ENCODE measurements at regions not wholly inside any gene's neighbourhood (a gene's known extent, or its start where the extent isn't known, plus 50 kb on each side); places are given as distances from the start of the nearest gene placed in this dataset.

DNA sequence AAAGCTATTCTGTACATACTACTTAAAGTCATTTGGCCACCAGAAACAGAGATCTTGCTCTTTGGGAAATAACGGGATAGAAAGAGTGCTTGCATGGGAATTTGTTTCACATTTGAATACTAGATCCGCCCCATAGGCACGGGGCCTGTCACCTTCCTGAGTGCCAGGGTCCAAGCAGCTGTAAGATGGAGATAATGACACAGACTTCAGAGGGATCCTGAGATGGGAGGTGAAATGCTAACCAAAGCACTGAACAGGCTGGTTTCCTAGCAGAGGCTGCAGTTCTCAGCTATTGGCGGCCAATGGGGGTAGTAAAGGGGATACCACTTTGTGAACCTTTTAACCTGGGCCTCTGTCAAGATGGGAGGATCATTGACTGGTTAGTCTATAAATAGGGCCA is 225.4 kb downstream of the IRF8 start:
- no peak for DNase-seq

GRCh38 chr16:86126891-86127290 is 227.9 kb downstream of the IRF8 start:
- DNase-seq = no peak

- DNase-seq = no peak
These were observed 228.4 kb downstream of the IRF8 start for GRCh38 chr16:86127366-86127765.

- no peak for DNase-seq
These were observed 229.3 kb downstream of the IRF8 start for GRCh38 chr16:86128246-86128645.

DNA sequence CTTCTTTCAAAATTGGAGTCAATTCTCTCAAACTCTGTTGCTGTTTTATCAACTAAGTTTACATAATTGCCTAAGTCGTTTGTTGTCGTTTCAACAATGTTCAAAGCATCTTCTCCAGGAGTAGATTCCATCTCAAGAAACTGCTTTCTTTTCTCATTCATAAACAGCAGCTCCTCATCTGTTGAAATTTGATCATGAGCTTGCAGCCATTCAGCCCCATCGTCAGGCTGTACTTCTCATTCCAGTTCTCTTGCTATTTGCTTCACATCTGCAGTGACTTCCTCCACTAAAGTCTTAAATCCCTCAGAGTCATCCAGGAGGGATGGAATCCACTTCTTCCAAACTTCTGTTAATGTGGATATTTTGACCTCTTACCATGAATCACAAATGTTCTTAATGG is 230.6 kb downstream of the IRF8 start:
- DNase-seq = no peak

DNA sequence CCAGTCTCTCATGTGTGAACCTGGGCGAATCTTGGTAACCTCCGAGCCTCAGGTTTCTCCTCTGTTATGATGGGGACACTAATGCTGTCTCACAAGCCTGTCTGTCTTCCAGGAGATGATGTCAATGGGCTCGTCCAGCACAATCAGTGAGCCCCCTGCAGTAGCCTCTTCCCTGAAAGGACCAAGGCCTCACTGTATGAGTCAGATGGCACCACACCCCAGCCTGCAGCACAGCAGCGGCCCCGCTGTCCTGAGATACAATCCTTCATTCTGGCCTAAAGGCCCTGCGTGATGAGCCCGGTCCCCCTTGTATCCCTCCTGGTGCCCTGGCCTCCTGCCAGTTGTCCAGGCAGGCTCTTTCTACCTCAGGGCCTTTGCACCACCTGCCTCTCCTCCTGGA is 234.4 kb downstream of the IRF8 start:
- no peak for DNase-seq

GRCh38 chr16:86133847-86134375 is 234.9 kb downstream of the IRF8 start:
- no peak for DNase-seq

DNA sequence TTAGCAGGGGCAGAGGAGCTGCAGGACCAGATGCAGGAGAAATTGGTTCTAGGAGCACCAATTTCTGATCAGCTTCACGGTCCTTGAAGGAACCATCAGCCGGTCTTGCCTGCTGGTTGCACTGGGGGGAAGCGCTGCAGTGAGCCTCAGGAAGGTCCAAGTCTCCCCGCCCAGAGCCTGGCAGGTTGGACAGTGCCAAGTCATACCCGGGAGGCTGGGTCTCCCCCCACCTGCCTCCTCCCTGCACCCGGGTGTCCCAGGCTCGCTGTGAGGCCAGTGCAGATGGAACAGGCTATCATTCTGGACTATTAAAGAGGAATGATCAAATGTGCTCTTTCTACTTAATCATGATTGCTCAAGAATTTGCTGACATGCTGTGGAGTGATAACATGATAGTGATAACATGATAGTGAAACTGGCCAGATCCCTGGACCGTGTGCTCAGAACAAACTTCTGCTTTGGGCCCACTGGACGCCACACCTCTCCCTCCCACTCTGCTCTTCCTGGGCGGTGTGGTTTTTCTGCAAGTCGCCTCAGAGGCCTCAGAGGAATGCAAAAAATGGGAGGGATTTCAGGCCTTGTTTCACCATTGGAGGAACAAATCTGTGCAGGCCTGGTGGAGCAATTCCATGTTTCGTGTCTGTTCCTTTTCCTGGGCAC is 236.0 kb downstream of the IRF8 start:
- no peak for DNase-seq

GRCh38 chr16:86137359-86137758 is 238.4 kb downstream of the IRF8 start:
- DNase-seq = no peak

- DNase-seq = no peak
These were observed 239.4 kb downstream of the IRF8 start for GRCh38 chr16:86138121-86139085.

DNA sequence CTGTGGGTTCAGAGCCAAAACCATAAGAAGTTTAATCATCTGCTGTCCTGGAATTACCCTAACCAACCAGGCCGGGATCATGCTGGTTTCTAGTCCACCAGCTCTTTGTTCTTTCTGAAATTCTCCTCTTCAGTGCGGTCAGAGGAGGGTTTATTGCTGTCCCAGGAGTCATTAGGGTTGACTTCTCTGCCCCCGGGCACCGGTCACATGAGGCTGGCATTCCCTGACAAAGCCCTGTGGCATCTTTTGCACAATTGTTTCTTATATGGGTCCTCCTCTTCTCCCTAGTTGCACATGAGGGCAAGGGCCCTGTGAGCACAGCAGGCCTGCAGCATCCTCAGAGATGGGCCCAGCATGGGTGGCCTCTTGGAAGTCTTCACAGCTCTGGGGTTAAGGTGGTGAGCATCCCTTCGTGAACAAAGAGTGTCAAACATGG is 243.9 kb downstream of the IRF8 start:
- no peak for DNase-seq

DNA sequence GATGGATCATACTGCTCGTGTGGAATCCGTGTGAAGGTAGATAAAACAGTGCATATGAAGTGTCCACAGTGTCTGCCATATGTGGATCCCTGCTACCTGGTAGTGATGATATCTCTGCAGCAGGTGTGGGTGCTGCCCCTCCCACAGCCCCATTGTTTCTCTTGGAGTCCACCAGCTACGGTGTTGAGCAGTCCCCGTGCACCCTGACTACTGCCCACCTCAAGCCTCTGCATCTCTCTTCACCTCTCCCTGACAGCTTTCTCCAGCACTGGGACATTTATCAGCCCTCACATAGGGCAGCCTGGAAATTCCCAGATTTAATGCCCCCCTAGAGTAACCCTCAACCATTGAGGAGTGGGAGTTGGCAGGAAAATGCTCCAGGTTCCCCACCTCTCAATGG is 244.7 kb downstream of the IRF8 start:
- no peak for DNase-seq

DNA sequence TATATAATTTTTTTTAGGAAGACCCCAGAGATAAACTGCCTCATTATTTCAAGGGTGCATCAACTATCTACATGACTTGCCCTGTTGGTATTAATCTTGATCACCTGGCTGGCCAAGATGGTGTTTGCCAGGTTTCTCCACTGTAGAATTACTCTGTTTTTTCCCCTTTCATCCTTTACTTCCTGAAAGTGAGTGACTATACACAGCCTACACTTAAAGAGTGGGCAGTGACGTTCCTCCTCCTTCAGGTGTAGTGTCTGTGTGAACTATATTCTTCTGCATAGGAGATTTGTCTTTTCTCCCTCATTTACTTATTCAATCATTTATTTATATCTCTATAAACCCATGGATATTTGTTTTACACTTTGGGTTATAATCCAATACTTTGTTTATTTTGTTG is 246.7 kb downstream of the IRF8 start:
- no peak for DNase-seq

GRCh38 chr16:86150641-86151238 is 251.8 kb downstream of the IRF8 start:
- no peak for DNase-seq

- no peak for DNase-seq
These were observed 252.4 kb downstream of the IRF8 start for GRCh38 chr16:86151239-86151851.

DNA sequence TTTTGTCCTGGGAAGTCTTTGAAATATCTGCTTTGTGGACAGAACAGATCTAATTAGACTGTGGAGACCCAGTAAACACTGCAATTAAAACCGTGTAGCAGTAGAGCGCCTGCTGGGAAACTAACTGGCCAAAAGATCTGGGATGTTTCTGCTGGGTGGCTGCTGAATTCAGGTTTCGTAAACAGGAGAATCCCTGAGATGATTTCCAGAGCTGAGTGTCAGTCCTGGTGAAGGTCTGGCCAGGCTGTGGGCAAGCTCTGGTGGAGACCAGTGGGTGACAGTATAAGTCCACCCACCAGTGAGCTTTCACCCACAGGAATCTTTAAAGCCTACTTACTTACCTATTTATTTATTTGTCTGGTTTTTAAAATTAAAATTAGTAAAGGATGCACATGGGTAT is 257.2 kb downstream of the IRF8 start:
- DNase-seq = no peak

DNA sequence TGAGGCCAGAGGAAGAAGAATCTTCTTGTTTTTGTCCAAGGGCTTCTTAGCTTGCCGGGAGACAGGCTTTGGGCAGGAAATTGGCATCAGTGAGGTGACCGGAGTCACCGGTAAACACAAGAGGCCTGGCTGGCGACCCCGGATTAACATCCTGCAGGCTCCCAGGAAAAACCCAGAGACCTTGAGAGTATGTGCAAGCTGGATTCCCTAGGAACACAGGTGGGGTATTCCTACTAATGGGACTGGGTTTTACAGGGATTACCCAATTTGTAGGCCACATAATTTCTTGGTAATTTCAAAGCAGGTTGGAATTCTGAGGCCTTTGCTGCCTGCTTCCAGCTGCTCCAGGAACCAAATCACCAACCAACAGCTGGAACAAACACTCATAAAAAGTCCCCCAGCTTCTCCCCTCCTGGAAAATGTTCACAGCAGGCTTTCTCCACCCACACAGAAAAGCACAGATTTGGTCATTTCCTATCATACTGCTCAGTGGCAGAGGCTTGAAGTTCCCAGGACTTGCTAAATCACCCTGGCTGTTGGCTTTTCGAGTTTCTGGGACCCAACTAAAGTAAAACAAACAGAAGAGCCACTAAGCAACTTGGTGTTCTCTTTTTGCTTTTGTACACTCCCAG is 258.8 kb downstream of the IRF8 start:
- DNase-seq = no peak

DNA sequence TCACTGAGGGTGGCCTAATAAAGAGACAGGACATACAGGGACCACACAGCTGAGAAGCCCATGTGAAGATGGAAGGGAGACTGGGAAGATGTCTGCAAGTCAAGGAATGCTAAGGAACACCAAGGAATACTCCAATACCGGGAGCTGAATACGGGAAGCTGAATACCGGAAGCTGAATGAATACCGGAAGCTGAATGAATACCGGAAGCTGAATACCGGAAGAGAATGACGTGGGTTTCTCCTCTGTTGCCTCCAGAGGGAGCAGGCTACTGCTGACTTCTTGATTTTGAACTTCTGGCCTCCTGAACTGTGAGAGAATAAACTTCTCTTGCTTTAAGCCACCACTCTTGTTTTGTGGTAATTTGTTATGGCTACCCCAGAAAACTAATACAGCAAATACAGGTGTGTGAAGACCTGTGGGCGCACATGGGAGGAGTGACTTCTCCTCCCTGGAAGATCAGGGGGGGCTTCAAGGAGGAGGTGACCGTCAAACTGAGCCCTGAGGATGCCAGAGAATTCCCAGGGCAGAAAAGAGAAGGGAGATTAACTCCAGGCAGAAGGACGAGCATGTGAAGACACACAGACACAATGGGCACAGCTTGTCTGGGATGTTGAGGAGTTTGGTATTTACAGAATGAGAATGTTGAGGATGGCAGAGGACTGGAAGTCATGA is 259.9 kb downstream of the IRF8 start:
- no peak for DNase-seq

GRCh38 chr16:86165479-86165878 is 266.5 kb downstream of the IRF8 start:
- DNase-seq = no peak

- DNase-seq = no peak
These were observed 267.5 kb downstream of the IRF8 start for GRCh38 chr16:86166414-86166813.

DNA sequence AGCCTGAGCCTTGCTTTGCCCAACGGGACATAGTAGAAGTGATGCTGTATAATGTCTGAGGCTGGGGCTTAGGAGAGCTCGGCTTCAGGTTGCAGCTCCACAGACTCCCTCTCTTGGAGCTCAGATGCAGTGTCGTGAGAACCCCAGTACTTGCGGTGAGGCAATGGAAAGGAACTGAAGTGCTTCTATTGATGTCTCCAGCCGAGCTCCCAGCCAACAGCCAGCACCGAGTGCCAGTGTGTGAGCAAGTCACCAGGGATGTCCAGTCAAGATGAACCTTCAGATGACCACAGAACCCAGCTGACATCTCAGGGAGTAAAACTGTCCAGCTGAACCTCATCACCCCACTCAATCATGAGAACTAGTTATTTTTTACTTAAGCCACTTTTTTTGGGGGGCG is 268.1 kb downstream of the IRF8 start:
- no peak for DNase-seq

DNA sequence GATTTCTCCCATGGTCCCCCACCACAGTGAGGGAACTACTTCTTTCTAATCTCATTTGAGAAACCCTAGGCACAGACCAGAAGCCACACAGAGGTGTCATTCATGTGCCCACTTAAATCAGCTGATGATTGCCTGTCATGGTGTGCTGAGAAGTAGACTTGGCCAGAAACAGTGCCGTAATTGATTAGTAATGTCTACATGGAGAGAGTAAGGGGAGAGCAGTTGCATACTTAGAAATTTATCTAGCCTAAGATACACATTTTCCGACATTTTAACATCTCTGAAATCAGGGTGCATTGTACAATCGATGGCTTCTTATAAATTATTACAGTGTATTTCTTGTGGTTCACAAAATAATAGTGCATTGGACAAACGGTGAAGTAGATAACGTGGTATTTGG is 271.8 kb downstream of the IRF8 start:
- DNase-seq = no peak

Data from activated CD8-positive, alpha-beta memory T cell treated with anti-CD3 and anti-CD28 coated beads, Interleukin-2, amount 50 U/mL, for 48 hours (primary cell).